Rectal smooth muscle tissue (tissue), 1 donor: ENCODE measurements at regions not wholly inside any gene's neighbourhood (a gene's known extent, or its start where the extent isn't known, plus 50 kb on each side); places are given as distances from the start of the nearest gene placed in this dataset.

Source experiments
- H3K27ac ChIP-seq: one replicate; pipeline ENCODE4 v1.7.0; 2013; ENCODE audit warnings: low read depth, low read length, inconsistent platforms
- H3K27me3 ChIP-seq: one replicate; pipeline ENCODE4 v1.7.0; 2013; ENCODE audit warnings: low read length; ENCODE audit not compliant: control insufficient read depth, insufficient read depth
- H3K36me3 ChIP-seq: one replicate; pipeline ENCODE4 v1.7.0; 2013; ENCODE audit warnings: low read length; ENCODE audit not compliant: control insufficient read depth, insufficient read depth
- H3K4me1 ChIP-seq: one replicate; pipeline ENCODE4 v1.7.0; 2013; ENCODE audit warnings: low read length; ENCODE audit not compliant: control insufficient read depth, insufficient read depth
- H3K4me3 ChIP-seq: one replicate; pipeline ENCODE4 v1.7.0; 2013; ENCODE audit warnings: low read length
- H3K9ac ChIP-seq: one replicate; pipeline ENCODE4 v1.7.0; 2013; ENCODE audit warnings: low read length

DNA sequence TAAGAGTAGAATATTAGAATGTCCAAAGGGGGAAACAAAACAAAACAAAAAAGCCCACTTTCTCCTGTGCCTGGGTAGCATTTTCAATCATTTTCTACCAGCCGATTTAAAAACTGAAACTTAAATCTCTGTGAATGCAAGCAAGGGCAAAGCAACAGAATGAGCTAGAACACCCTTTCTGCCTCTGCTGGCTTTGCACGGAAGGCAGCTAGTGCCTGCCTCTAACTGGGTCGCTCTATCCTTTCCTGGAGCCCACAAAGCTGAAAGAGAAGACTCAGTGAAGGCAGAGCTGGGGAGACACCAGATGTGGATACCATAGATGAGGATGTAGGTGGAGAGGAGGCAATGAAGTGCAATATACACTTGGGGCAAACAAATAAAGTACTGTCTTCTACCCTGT is 248.9 kb upstream of the TTC29 start:
- no peaks in the 10 kb centered on the region for H3K4me1 ChIP-seq
- H3K9ac ChIP-seq = no peak overlapping the region
- no peak overlapping the region for H3K27ac ChIP-seq
- no peaks in the 10 kb centered on the region for H3K36me3 ChIP-seq
- H3K4me3 ChIP-seq = no peak overlapping the region
- H3K27me3 ChIP-seq = no peaks in the 10 kb centered on the region

DNA sequence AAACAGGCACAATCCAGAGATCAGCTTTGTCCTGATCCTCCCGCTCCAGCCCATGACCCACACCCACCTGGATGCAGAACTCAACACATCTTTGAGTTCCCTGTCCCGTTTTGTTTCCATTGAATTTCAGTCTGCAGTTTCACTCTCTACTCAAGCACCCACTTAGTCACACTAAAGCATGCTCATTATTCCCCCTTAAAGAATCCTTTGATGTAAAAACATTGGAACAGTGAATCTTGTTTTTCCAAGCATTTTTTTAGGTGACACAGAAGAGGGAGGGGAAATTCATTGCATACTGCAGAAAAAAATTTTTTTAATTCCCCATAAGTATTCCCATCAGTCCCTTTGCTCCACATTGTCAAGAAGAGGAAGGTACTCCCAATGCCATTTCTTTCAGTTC is 249.7 kb upstream of the TTC29 start:
- H3K36me3 ChIP-seq = no peaks in the 10 kb centered on the region

DNA sequence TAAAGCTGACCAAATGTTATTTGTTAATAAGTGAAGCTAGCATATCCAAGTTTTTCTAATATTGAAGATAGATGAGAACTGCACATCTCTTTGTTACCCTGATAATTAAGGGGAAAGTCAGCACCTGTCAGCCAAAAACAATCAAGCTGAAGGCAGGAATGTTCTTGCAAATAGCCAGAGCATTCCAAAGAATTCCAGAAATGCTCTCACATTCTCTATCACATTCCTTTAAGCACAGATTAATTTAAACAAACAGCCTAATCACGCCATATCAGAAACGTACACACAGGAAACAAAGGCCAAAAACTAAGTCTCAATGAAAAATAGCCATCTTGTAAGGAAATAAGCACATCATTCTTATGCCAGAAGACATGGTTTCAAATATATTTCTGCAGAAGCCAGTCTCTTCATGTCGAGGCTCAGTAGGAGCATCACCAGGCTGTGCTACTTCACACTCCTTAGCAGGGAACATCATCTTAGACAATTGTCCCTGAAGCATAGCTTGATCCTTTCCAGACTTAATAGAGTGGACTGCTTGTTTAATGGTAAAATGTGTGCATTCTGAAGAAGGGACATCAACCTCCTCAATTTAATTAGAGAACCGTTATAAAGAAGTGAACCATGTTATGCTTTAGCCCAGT is 252.9 kb upstream of the TTC29 start:
- H3K4me1 ChIP-seq = no peaks in the 10 kb centered on the region
- H3K36me3 ChIP-seq = no peaks in the 10 kb centered on the region
- no peaks in the 10 kb centered on the region for H3K27me3 ChIP-seq
- H3K4me3 ChIP-seq = no peak overlapping the region
- no peak overlapping the region for H3K27ac ChIP-seq
- H3K9ac ChIP-seq = no peak overlapping the region

More for the DNA sequence above, 249.7 kb upstream of the TTC29 start:
- Histone ChIP-seq H3K4me3 (no peak overlapping the region), H3K9ac (no peak overlapping the region), H3K4me1 (no peaks in the 10 kb centered on the region), H3K27ac (no peak overlapping the region), H3K27me3 (no peaks in the 10 kb centered on the region)

DNA sequence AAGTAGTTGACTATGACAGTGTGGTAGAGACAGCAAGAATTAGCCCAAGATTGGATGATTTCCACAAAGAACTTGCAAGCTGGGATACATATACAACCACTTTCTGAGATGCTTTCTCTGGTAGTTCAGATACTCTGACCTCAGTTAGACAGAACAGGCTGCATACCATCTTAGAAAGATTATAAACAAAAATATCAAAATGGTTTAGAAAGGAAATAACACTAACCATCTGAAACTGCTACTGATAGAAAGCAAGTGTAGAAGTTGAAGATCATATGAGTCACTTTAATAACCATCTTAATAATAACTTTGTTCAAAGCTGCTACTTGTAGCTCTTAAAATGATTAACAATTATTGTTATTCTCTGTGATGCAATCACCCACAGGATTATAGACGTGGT is 255.4 kb upstream of the TTC29 start:
- no peak overlapping the region for H3K4me3 ChIP-seq
- H3K9ac ChIP-seq = no peak overlapping the region
- H3K27ac ChIP-seq = no peak overlapping the region
- no peaks in the 10 kb centered on the region for H3K4me1 ChIP-seq
- no peaks in the 10 kb centered on the region for H3K27me3 ChIP-seq
- H3K36me3 ChIP-seq = no peaks in the 10 kb centered on the region

DNA sequence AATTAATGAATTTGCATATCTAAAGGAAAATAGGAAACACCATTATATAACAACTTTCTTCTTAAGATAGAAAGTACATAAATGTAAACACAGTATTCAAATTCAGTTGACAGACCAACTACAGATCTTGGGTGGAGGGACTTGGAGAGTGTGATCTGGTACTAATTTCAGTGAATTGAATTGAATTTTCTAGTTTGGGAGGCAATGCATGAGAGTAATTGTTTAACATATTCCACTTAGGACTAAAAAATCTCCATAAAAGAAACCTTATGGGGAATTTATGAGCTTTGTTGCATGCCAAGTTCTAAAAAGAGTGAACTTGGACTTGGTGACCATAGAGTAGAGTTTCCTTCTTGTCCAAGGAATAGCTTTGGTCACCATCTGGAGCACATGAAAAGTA is 261.1 kb upstream of the TTC29 start:
- no peak overlapping the region for H3K4me3 ChIP-seq

DNA sequence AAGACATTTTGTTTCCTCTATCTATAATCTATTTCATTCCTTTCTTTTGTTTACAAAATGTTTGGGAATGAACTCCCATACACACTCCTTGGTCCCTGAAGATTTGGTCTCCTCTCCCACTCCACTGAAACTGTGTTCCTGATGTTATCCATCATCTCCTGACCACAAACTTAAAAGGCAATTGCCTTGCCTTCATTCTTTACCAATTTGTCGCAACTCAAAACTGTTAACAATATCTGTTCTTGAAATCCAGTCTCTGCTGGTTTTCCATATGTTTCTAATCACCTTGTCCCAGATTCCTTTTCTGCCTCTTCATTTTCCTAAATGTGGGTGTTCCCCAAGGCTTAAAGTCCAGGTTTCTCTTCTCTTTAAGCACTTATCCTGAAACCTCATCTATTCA is 262.2 kb upstream of the TTC29 start:
- Histone ChIP-seq H3K4me3 (no peak overlapping the region), H3K27ac (no peak overlapping the region), H3K9ac (no peak overlapping the region), H3K4me1 (no peaks in the 10 kb centered on the region), H3K36me3 (no peaks in the 10 kb centered on the region), H3K27me3 (no peaks in the 10 kb centered on the region)

More for the DNA sequence above, 261.1 kb upstream of the TTC29 start:
- no peak overlapping the region for H3K9ac ChIP-seq
- no peaks in the 10 kb centered on the region for H3K4me1 ChIP-seq
- no peaks in the 10 kb centered on the region for H3K36me3 ChIP-seq
- H3K27ac ChIP-seq = no peak overlapping the region
- H3K27me3 ChIP-seq = no peaks in the 10 kb centered on the region

DNA sequence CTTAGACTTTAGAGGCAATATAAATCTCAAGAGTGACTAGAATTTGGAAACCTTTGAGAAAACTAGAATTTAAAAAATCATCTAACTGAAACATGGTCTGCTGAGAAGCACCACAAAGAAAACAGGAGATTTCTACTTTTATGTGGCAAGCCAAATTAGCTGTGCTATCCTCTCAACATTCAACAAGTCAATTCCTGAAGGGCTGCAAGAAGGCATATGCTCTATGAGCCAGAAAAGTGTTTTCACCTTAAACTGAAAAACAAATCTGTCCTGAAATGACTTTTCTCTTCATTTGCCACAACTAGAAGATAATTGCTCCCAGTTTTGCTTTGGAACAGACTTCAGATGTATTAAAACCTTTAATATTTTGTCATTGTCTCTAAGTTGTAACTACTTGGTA is 263.2 kb upstream of the EDNRA start:
- no peak overlapping the region for H3K27ac ChIP-seq
- no peak overlapping the region for H3K4me3 ChIP-seq
- no peaks in the 10 kb centered on the region for H3K4me1 ChIP-seq
- no peak overlapping the region for H3K9ac ChIP-seq
- H3K36me3 ChIP-seq = no peaks in the 10 kb centered on the region
- no peaks in the 10 kb centered on the region for H3K27me3 ChIP-seq

DNA sequence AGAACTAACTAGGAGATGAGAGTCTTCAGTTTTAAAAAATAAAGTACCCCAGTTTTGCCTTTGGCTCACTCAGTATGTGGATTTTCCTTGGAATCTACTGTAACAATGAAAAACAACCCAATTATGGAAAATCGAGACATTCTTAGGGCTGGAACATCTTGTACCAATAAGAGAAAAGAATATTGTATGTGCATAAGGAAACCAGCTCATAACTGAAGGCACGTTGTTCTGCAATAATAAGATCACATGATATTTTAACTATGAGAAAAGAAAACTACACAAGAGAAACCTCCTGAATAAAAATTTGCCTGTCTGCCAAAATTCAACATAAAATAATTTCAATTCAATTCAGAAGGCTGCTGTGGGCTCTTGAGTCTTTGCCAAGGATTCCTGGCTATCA is 261.8 kb upstream of the EDNRA start:
- no peaks in the 10 kb centered on the region for H3K27me3 ChIP-seq
- no peak overlapping the region for H3K27ac ChIP-seq
- H3K36me3 ChIP-seq = no peaks in the 10 kb centered on the region
- H3K9ac ChIP-seq = no peak overlapping the region
- H3K4me1 ChIP-seq = no peaks in the 10 kb centered on the region
- H3K4me3 ChIP-seq = no peak overlapping the region

DNA sequence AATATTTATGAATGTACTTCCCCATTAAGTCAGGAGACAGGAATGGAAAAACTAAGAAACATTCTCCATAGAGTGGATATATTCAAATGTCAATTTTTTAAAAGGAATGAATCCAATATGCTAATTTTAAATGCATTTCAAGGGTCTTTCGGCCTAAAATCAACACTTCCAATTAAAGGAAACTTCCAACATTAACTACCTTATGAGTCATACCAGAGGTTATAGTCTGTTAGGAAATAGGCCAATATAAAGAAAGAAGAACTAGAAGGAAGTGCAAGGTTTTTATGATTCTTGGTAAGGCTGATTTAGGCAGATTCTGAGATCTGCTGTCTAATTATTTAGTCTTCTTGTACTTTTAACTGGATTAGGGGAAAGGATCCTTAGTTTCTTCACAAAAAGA is 260.1 kb upstream of the EDNRA start:
- H3K27me3 ChIP-seq = no peaks in the 10 kb centered on the region
- H3K36me3 ChIP-seq = no peaks in the 10 kb centered on the region
- H3K4me1 ChIP-seq = no peaks in the 10 kb centered on the region
- H3K4me3 ChIP-seq = no peak overlapping the region
- H3K9ac ChIP-seq = no peak overlapping the region
- H3K27ac ChIP-seq = no peak overlapping the region

DNA sequence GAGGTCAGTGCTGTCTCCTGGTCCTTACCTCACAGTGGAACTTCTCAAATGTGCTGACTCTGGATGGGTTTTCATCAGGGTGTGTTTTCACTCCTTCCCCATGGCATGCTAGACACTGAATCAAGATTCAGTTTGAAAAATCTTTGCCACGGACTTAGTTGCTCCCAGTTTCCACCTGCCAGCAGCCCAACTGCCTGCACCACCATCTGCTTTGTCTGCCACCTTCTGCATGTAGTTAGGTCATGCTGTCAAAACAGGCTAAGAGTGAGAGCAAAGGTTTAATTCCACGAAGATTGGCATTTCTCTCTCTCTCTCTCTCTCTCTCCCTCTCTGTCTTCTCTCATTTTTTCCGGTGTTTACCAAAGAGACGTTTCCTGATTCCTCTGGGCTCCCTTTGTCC is 258.0 kb upstream of the EDNRA start:
- Histone ChIP-seq H3K36me3 (no peaks in the 10 kb centered on the region), H3K27me3 (no peaks in the 10 kb centered on the region), H3K4me3 (no peak overlapping the region), H3K9ac (no peak overlapping the region), H3K27ac (no peak overlapping the region), H3K4me1 (no peaks in the 10 kb centered on the region)

DNA sequence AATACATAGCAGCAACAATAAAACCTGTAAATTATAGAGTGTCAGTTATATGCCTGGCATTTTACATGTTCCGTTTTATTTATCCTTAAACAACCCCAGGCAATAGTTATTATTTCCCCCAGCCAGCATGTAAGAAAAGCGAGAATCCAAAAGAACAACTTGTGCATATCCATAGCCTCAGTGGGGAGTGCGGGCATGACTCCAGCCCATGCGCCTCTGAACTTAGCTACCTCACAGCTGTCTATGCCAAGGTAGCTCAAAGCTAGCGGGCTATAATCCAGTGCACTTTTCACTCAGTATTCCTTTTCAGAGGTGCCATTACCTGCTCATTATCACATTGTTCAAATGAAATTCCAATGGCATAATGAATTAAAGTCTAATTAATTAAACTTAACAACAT is 257.3 kb upstream of the EDNRA start:
- H3K36me3 ChIP-seq = no peaks in the 10 kb centered on the region
- no peak overlapping the region for H3K27ac ChIP-seq
- H3K9ac ChIP-seq = no peak overlapping the region
- no peaks in the 10 kb centered on the region for H3K4me1 ChIP-seq
- no peaks in the 10 kb centered on the region for H3K27me3 ChIP-seq
- no peak overlapping the region for H3K4me3 ChIP-seq

DNA sequence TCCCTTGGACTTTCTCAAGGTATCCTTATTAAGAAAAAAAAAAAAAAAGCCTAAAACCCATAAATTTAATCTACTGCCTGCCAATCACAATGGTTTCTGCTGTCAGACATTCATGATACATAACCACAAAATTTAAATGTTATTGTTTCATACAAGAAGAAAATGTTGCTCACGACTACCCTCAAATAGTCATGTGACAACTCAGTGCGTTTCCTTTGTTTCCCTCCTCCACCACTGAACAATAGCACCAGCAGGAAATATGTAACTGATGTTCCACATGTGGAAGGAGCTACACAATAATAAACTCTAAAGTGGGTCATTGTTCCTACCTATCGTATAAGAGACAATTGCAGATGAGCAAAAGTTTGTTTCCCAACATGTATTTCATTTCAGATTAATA is 244.1 kb upstream of the EDNRA start:
- H3K27ac ChIP-seq = no peak overlapping the region
- H3K9ac ChIP-seq = no peak overlapping the region
- no peaks in the 10 kb centered on the region for H3K36me3 ChIP-seq
- no peaks in the 10 kb centered on the region for H3K27me3 ChIP-seq
- H3K4me1 ChIP-seq = no peaks in the 10 kb centered on the region
- no peak overlapping the region for H3K4me3 ChIP-seq

DNA sequence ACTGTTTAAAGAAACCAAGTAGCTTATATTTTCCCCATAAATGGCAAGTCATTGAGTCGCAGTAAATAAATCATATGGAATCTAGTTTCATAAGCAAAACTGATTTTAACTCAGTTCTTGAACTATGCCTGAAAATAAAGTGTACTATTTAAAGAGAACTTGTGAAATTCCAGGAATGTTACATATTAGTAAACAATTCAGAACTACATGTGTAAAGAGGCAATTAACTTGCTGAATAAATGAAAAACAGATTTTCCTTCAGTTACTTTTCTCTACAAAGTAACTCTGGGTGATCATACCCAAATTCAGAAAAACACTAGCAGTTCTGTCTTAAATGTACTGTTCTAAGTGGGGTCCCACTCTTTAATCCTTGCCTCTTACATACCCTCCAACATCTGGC is 236.1 kb upstream of the EDNRA start:
- no peak overlapping the region for H3K27ac ChIP-seq
- H3K36me3 ChIP-seq = no peaks in the 10 kb centered on the region
- no peak overlapping the region for H3K9ac ChIP-seq
- no peaks in the 10 kb centered on the region for H3K27me3 ChIP-seq
- H3K4me1 ChIP-seq = no peaks in the 10 kb centered on the region
- H3K4me3 ChIP-seq = no peak overlapping the region
